Panc1 (cell line): ENCODE measurements at regions not wholly inside any gene's neighbourhood (a gene's known extent, or its start where the extent isn't known, plus 50 kb on each side); places are given as distances from the start of the nearest gene placed in this dataset.

ENCODE experiments used
- POLR2AphosphoS5 ChIP-seq: IDR thresholded peaks from 2 replicates; pipeline ENCODE4 v1.6.1; 2012; ENCODE audit warnings: mild to moderate bottlenecking, low read depth, low read length, moderate library complexity
- SIN3A ChIP-seq: IDR thresholded peaks from 2 replicates; pipeline ENCODE4 v1.6.1; 2012; ENCODE audit warnings: low read depth, mild to moderate bottlenecking, low read length, moderate library complexity, borderline replicate concordance; ENCODE audit not compliant: insufficient read depth
- TF ChIP-seq, protein P1 (sequence below): fragments of 450-650 bp; IDR thresholded peaks from 2 replicates; pipeline ENCODE4 v1.5.1; 2017; ENCODE audit warnings: mild to moderate bottlenecking
- TF ChIP-seq, protein P2 (sequence below), 2 experiments: IDR thresholded peaks; 2 replicates each; pipeline ENCODE4 v1.6.1; 2011 to 2012; ENCODE audit warnings: low read depth in 2 of 2, control low read depth in 1 of 2, low read length in 1 of 2, mild to moderate bottlenecking in 1 of 2, moderate library complexity in 1 of 2; ENCODE audit not compliant: insufficient read depth in 1 of 2

GRCh38 chr4:52273885-52274284 lies 222.8 kb downstream of the SPATA18 start:
- TF ChIP-seq, protein P1, sequence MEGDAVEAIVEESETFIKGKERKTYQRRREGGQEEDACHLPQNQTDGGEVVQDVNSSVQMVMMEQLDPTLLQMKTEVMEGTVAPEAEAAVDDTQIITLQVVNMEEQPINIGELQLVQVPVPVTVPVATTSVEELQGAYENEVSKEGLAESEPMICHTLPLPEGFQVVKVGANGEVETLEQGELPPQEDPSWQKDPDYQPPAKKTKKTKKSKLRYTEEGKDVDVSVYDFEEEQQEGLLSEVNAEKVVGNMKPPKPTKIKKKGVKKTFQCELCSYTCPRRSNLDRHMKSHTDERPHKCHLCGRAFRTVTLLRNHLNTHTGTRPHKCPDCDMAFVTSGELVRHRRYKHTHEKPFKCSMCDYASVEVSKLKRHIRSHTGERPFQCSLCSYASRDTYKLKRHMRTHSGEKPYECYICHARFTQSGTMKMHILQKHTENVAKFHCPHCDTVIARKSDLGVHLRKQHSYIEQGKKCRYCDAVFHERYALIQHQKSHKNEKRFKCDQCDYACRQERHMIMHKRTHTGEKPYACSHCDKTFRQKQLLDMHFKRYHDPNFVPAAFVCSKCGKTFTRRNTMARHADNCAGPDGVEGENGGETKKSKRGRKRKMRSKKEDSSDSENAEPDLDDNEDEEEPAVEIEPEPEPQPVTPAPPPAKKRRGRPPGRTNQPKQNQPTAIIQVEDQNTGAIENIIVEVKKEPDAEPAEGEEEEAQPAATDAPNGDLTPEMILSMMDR = no peak
- TF ChIP-seq POLR2AphosphoS5 = no peak
- no peak for TF ChIP-seq SIN3A
- TF ChIP-seq, protein P2, sequence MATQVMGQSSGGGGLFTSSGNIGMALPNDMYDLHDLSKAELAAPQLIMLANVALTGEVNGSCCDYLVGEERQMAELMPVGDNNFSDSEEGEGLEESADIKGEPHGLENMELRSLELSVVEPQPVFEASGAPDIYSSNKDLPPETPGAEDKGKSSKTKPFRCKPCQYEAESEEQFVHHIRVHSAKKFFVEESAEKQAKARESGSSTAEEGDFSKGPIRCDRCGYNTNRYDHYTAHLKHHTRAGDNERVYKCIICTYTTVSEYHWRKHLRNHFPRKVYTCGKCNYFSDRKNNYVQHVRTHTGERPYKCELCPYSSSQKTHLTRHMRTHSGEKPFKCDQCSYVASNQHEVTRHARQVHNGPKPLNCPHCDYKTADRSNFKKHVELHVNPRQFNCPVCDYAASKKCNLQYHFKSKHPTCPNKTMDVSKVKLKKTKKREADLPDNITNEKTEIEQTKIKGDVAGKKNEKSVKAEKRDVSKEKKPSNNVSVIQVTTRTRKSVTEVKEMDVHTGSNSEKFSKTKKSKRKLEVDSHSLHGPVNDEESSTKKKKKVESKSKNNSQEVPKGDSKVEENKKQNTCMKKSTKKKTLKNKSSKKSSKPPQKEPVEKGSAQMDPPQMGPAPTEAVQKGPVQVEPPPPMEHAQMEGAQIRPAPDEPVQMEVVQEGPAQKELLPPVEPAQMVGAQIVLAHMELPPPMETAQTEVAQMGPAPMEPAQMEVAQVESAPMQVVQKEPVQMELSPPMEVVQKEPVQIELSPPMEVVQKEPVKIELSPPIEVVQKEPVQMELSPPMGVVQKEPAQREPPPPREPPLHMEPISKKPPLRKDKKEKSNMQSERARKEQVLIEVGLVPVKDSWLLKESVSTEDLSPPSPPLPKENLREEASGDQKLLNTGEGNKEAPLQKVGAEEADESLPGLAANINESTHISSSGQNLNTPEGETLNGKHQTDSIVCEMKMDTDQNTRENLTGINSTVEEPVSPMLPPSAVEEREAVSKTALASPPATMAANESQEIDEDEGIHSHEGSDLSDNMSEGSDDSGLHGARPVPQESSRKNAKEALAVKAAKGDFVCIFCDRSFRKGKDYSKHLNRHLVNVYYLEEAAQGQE (IDR thresholded peaks at IDR 0.05; ENCODE audit: insufficient read depth in 1 of 2, low read depth in 2 of 2, low read length in 1 of 2) = no peak
